Gastroesophageal sphincter (tissue), 3 donors: ENCODE measurements at regions not wholly inside any gene's neighbourhood (a gene's known extent, or its start where the extent isn't known, plus 50 kb on each side); places are given as distances from the start of the nearest gene placed in this dataset.

ENCODE experiments used
- POLR2A ChIP-seq, 2 donors: fragments of 450-650 bp; IDR thresholded peaks; one replicate each; pipeline ENCODE4 v1.6.1; 2017; ENCODE audit warnings: antibody characterized with exemption in 2 of 2, mild to moderate bottlenecking in 2 of 2, moderate library complexity in 1 of 2
- TF ChIP-seq, protein P1 (sequence below), 4 experiments: fragments of 200-600 bp in 2 of 4; fragments of 450-650 bp in 2 of 4; sonication (generic) in 1 of 4; IDR thresholded peaks; one replicate each; pipeline ENCODE4 v1.5.1; 2017 to 2019; ENCODE audit warnings: antibody characterized with exemption in 4 of 4, mild to moderate bottlenecking in 2 of 4, moderate library complexity in 2 of 4

DNA sequence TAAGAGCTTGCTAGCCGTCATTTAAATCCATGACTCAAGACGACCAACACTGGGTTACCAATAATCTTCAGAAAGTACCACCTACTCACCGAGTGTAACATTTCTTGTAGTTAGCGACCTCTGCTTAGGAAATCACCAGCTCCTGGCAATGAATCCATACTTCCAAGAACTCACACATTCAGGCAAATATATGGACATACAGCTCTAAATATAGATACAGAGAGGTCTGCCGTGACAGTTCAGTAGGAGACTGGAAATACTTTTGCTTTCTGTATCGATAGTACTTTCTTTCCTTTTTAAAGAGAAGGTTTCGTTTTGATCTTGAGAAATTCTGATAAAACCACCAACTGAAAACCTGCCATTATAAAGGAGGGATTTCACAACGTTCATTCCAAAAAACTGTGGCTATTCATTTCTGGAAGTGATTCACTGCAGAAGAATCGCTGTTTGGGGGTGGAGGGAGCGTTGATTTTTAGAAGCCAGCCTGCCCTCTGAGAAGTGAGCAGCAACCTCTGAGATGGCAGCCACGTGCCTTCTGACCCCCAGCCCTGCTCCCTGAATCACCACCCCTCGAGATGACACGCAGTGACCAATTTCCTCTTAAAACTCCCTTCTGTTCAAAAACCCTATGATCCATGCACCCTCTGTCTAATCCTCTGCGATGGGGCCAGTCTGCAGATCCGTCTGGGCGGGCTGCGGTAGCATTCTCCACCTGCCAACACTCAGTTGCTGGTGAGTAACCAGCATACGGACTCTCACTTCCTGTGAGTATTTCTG is 179.0 kb upstream of the KLF14 start:
- TF ChIP-seq, protein P1, sequence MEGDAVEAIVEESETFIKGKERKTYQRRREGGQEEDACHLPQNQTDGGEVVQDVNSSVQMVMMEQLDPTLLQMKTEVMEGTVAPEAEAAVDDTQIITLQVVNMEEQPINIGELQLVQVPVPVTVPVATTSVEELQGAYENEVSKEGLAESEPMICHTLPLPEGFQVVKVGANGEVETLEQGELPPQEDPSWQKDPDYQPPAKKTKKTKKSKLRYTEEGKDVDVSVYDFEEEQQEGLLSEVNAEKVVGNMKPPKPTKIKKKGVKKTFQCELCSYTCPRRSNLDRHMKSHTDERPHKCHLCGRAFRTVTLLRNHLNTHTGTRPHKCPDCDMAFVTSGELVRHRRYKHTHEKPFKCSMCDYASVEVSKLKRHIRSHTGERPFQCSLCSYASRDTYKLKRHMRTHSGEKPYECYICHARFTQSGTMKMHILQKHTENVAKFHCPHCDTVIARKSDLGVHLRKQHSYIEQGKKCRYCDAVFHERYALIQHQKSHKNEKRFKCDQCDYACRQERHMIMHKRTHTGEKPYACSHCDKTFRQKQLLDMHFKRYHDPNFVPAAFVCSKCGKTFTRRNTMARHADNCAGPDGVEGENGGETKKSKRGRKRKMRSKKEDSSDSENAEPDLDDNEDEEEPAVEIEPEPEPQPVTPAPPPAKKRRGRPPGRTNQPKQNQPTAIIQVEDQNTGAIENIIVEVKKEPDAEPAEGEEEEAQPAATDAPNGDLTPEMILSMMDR (IDR thresholded peaks at IDR 0.05) = no peak
- TF ChIP-seq POLR2A (IDR thresholded peaks at IDR 0.05) = peak in 1 of 2 donors; percentile 8
